ENCODE measurements at regions not wholly inside any gene's neighbourhood (a gene's known extent, or its start where the extent isn't known, plus 50 kb on each side); places are given as distances from the start of the nearest gene placed in this dataset.

DNA sequence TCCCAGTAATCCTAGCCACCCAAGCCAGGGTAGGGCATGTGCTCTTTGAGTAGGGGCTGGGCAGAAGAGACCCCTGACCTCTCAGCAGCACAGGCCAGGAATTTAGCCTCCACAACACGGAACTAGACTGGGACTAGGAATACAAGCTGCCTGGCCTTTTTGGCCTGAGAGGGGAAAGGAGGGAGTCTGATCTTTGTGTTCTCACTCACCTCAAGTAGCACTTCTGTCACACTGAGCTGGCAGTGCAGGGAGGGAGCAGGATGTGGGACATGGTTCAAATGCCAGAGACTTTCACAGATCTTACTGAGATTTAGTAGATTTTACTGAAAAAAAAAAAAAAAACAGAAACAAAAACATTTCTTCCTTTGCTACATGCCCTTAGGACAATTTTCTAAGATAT lies 395.2 kb downstream of the CMPK2 start:
- TF ChIP-seq CTCF (IDR thresholded peaks at IDR 0.05) (no peak), POLR2AphosphoS5 (IDR thresholded peaks at IDR 0.05; ENCODE audit: low read depth, low read length) (no peak), EZH2phosphoT487 (IDR thresholded peaks at IDR 0.05; ENCODE audit: borderline replicate concordance, low read depth) (no peak), SIN3A (IDR thresholded peaks at IDR 0.05; ENCODE audit: borderline replicate concordance, low read depth, low read length) (no peak), YY1 (IDR thresholded peaks at IDR 0.05; ENCODE audit: low read depth) (no peak), ELF1 (IDR thresholded peaks at IDR 0.05) (no peak), CHD2 (IDR thresholded peaks at IDR 0.05; ENCODE audit: low read length, partially characterized antibody) (no peak), TEAD4 (IDR thresholded peaks at IDR 0.05; ENCODE audit: borderline replicate concordance, insufficient read depth) (no peak), REST (IDR thresholded peaks at IDR 0.05; ENCODE audit: low read depth, low read length) (no peak), TAF1 (IDR thresholded peaks at IDR 0.05; ENCODE audit: borderline replicate concordance, low read depth, low read length) (no peak), FOXM1 (IDR thresholded peaks at IDR 0.05; ENCODE audit: low read depth) (no peak)
- TF ChIP-seq, protein P1, sequence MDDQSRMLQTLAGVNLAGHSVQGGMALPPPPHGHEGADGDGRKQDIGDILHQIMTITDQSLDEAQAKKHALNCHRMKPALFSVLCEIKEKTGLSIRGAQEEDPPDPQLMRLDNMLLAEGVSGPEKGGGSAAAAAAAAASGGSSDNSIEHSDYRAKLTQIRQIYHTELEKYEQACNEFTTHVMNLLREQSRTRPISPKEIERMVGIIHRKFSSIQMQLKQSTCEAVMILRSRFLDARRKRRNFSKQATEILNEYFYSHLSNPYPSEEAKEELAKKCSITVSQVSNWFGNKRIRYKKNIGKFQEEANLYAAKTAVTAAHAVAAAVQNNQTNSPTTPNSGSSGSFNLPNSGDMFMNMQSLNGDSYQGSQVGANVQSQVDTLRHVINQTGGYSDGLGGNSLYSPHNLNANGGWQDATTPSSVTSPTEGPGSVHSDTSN (IDR thresholded peaks at IDR 0.05): no peak

Data from SK-N-SH (cell line).